HEK293T (cell line): ENCODE measurements at regions not wholly inside any gene's neighbourhood (a gene's known extent, or its start where the extent isn't known, plus 50 kb on each side); places are given as distances from the start of the nearest gene placed in this dataset.

ENCODE experiments used
- CTCF ChIA-PET: fragments of 350-600 bp; formaldehyde crosslinking; extraction: SDS; loops from one replicate; lab custom pipeline; 2021; ENCODE audit warnings: antibody characterized with exemption, inconsistent platforms; lab: Yijun Ruan, JAX
- POLR2A ChIA-PET: fragments of 350-600 bp; formaldehyde crosslinking; extraction: SDS; loops from one replicate; lab custom pipeline; 2020; ENCODE audit warnings: antibody characterized with exemption, inconsistent platforms; lab: Yijun Ruan, JAX
- DNase-seq: peaks from one replicate; pipeline ENCODE4 v3.0.0; 2012; ENCODE audit warnings: mixed read lengths; ENCODE audit errors: extremely low spot score
- ARNT ChIP-seq: fragments of 450-650 bp; IDR thresholded peaks from 2 replicates; pipeline ENCODE4 v1.6.1; 2017; ENCODE audit warnings: mild to moderate bottlenecking
- BHLHE40 ChIP-seq: fragments of 450-650 bp; IDR thresholded peaks from 2 replicates; pipeline ENCODE4 v1.6.1; 2016; ENCODE audit warnings: mild to moderate bottlenecking, moderate library complexity, borderline replicate concordance
- CTBP1 ChIP-seq: fragments of 450-650 bp; IDR thresholded peaks from 2 replicates; pipeline ENCODE4 v1.6.1; 2016; ENCODE audit warnings: borderline replicate concordance
- ELF4 ChIP-seq: fragments of 450-650 bp; IDR thresholded peaks from 2 replicates; pipeline ENCODE4 v1.6.1; 2017; ENCODE audit warnings: antibody characterized with exemption
- FOXA1 ChIP-seq: fragments of 450-650 bp; IDR thresholded peaks from 2 replicates; pipeline ENCODE4 v1.6.1; 2016; ENCODE audit warnings: mild to moderate bottlenecking
- FOXK2 ChIP-seq: fragments of 450-650 bp; IDR thresholded peaks from 2 replicates; pipeline ENCODE4 v1.6.1; 2016; ENCODE audit warnings: mild to moderate bottlenecking
- FOXM1 ChIP-seq: fragments of 450-650 bp; IDR thresholded peaks from 2 replicates; pipeline ENCODE4 v1.6.1; 2017; ENCODE audit warnings: mild to moderate bottlenecking, borderline replicate concordance
- HDGF ChIP-seq: fragments of 450-650 bp; IDR thresholded peaks from 2 replicates; pipeline ENCODE4 v1.6.1; 2017; ENCODE audit warnings: antibody characterized with exemption, borderline replicate concordance
- L3MBTL2 ChIP-seq: fragments of 450-650 bp; conservative IDR thresholded peaks from 2 replicates; pipeline ENCODE4 v1.6.1; 2016; ENCODE audit warnings: mild to moderate bottlenecking
- LEF1 ChIP-seq: fragments of 450-650 bp; IDR thresholded peaks from 2 replicates; pipeline ENCODE4 v1.6.1; 2017; ENCODE audit warnings: mild to moderate bottlenecking, borderline replicate concordance
- NFRKB ChIP-seq: fragments of 450-650 bp; IDR thresholded peaks from 2 replicates; pipeline ENCODE4 v1.6.1; 2016; ENCODE audit warnings: mild to moderate bottlenecking, moderate library complexity
- PKNOX1 ChIP-seq: fragments of 450-650 bp; IDR thresholded peaks from 2 replicates; pipeline ENCODE4 v1.6.1; 2016
- SP1 ChIP-seq: fragments of 450-650 bp; IDR thresholded peaks from 2 replicates; pipeline ENCODE4 v1.6.1; 2017
- SUZ12 ChIP-seq: fragments of 450-650 bp; IDR thresholded peaks from 2 replicates; pipeline ENCODE4 v1.6.1; 2016; ENCODE audit warnings: mild to moderate bottlenecking
- TARDBP ChIP-seq: fragments of 450-650 bp; IDR thresholded peaks from 2 replicates; pipeline ENCODE4 v1.6.1; 2016
- ZNF384 ChIP-seq: fragments of 450-650 bp; IDR thresholded peaks from 2 replicates; pipeline ENCODE4 v1.6.1; 2016

GRCh38 chr5:113871972-113872371 is 358.5 kb downstream of the YTHDC2 start:
- CTCF ChIA-PET: no interaction called here
- TF ChIP-seq LEF1 (no peak), ZNF384 (no peak), SUZ12 (no peak), ELF4 (no peak), HDGF (no peak), FOXK2 (no peak), FOXA1 (no peak), NFRKB (no peak), CTBP1 (no peak), PKNOX1 (no peak), L3MBTL2 (no peak), BHLHE40 (no peak), SP1 (no peak), FOXM1 (no peak), TARDBP (no peak), ARNT (no peak)
- DNase-seq: no peak
- POLR2A ChIA-PET: no interaction called here

- DNase-seq: no peak
- ChIA-PET CTCF (no interaction called here), POLR2A (no interaction called here)
- TF ChIP-seq FOXA1 (no peak), NFRKB (no peak), FOXM1 (no peak), HDGF (no peak), CTBP1 (no peak), SUZ12 (no peak)
Measured at GRCh38 chr5:113875096-113875495, 361.6 kb downstream of the YTHDC2 start.

GRCh38 chr5:113891491-113891890 is 378.0 kb downstream of the YTHDC2 start:
- CTCF ChIA-PET: no interaction called here

GRCh38 chr5:113896789-113897188 is 383.3 kb downstream of the YTHDC2 start:
- TF ChIP-seq PKNOX1 (no peak), ZNF384 (no peak), SUZ12 (no peak), FOXA1 (no peak), HDGF (no peak), FOXK2 (no peak), ARNT (no peak), TARDBP (no peak), ELF4 (no peak), BHLHE40 (no peak), LEF1 (no peak), CTBP1 (no peak), FOXM1 (no peak), NFRKB (no peak), SP1 (no peak)
- POLR2A ChIA-PET: no interaction called here
- CTCF ChIA-PET: no interaction called here
- DNase-seq: no peak

More at GRCh38 chr5:113891491-113891890, 378.0 kb downstream of the YTHDC2 start:
- POLR2A ChIA-PET: no interaction called here
- DNase-seq: no peak
- TF ChIP-seq ARNT (no peak), SUZ12 (no peak), ZNF384 (no peak), ELF4 (no peak), FOXA1 (no peak), HDGF (no peak), NFRKB (no peak), BHLHE40 (no peak), L3MBTL2 (no peak)

- no peak for TF ChIP-seq FOXM1
- no peak for TF ChIP-seq SP1
- no peak for TF ChIP-seq LEF1
- no peak for TF ChIP-seq PKNOX1
- TF ChIP-seq ZNF384: no peak
- no peak for TF ChIP-seq NFRKB
- no peak for TF ChIP-seq ELF4
- no peak for TF ChIP-seq FOXK2
- no peak for TF ChIP-seq TARDBP
- TF ChIP-seq SUZ12: no peak
- no peak for TF ChIP-seq CTBP1
- no peak for TF ChIP-seq BHLHE40
- ChIA-PET POLR2A (no interaction called here), CTCF (no interaction called here)
- DNase-seq: no peak
Measured at GRCh38 chr5:113897748-113898147, 384.3 kb downstream of the YTHDC2 start.

GRCh38 chr5:113900141-113900540 is 386.6 kb downstream of the YTHDC2 start:
- ChIA-PET CTCF (no interaction called here), POLR2A (no interaction called here)
- DNase-seq: no peak
- no peak for TF ChIP-seq NFRKB
- no peak for TF ChIP-seq ARNT
- no peak for TF ChIP-seq ZNF384
- TF ChIP-seq PKNOX1: no peak
- TF ChIP-seq FOXA1: no peak
- TF ChIP-seq ELF4: no peak
- no peak for TF ChIP-seq SUZ12
- TF ChIP-seq TARDBP: no peak
- TF ChIP-seq L3MBTL2: no peak
- no peak for TF ChIP-seq HDGF
- TF ChIP-seq BHLHE40: no peak
- no peak for TF ChIP-seq LEF1
- no peak for TF ChIP-seq FOXM1
- no peak for TF ChIP-seq CTBP1
- no peak for TF ChIP-seq FOXK2
- TF ChIP-seq SP1: no peak
